GM18858 (cell line): ENCODE measurements at regions not wholly inside any gene's neighbourhood (a gene's known extent, or its start where the extent isn't known, plus 50 kb on each side); places are given as distances from the start of the nearest gene placed in this dataset.

Experiments used
- ATAC-seq: cut with Tn5 transposase; IDR thresholded peaks from one replicate; pipeline ENCODE4 v1.9.1; 2021; ENCODE audit not compliant: unreplicated experiment

DNA sequence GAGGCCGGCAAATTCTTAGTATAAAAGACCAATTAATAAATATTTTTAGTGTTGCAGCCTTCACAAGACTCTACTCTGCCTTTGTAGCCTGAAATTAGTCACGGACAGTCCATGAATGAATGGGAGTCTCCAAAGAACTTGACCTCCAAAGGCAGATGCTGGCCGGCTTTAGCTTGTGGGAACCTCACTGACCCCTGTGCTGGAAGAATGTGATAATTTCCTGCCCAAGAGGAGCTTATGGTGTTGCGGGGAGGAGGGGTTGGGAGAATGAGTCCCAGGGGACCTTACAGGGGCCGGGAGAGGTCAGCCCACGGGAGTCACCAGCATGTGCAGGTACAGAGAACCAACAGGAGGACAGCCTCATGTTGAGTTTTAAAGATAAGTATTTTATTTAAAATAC, 143.1 kb downstream of the IRX2 start:
- no peak for ATAC-seq

DNA sequence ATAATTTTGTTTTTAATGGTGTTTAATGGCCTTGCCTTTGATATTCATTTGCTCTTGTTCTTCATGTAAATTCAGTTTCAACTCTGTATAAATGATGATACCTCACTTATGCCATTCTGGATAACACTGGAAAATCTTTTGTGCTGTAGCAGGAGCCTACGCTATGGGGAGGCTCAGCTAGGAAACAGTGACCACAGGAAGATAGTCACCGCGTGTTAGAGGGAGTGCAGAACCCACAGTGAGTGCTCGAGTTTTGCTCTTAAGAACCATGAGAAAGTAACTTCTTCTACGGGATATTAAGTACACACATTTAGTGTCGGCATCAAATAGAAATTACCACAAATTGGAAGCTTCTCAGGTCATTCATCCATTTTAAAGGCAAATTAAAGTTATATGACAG, 143.9 kb downstream of the IRX2 start:
- ATAC-seq = no peak

DNA sequence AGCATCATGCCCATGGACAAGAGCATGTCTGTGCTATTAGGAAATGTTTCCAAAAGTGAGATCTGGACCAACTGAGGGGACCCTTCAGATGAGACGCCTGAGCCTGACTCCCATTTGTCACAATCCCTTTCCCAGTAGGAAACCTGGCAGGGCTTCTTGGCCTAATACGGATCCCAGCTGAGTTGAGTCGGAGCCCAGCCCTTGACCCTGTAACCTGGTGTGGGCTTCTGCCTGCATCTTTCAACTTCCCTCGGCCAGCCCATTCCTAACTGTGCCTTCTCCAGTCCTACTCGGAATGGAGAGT, 148.3 kb downstream of the IRX2 start:
- no peak for ATAC-seq

DNA sequence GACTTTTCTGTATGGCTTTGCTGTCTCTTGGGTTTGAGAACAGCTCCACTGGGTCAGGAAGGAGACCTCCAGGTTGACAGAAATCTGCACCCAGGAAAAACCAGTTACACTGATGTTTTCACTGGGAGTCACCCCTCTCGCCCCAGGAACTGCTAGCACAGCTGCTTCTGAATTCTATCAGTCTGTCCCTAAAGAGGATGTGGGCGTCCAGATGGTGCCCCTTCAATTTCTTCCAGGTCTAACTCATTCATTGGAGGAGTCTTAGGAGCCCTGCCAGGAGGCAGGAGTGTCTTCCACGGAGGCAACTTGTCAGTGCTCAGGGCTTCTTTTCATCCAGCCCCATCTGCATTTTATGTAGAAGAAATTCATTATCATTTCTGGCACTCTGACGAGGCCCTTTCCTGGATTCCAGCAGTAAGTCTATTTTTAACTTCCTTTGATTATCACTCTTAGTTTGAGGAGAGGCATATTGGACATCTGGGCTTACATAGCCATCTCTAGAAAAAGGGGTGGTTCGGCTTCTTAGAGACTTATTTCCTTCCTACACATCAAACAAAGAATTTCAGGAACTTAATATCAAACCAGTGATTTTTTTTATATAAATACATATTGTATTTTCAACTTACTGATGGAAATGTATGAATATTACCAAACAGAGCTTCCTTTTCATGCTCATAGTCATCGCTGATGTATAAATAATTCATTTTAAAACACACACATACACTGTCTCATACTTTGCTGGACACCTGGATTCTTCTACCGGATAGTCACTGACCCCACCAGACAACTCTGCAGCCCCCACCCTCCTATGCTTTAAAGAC, 148.8 kb downstream of the IRX2 start:
- no peak for ATAC-seq

DNA sequence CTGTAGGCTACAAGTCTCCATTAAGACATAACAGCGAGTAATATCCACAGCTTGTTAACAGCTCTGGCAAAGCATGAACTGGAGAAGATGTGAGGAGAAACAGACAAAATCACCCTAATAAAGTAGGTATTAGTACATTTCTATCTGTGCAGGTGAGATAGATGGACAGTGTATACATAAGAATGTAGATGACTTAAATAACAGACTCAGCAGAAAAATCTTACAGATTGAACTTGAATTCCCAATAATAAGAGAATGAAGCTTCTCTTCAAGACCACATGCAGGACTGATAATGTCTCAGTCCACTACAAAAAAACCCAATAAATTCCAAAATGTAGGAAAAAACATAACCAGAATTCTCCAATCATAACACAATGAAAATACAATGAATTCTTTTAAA, 153.0 kb downstream of the IRX2 start:
- no peak for ATAC-seq

DNA sequence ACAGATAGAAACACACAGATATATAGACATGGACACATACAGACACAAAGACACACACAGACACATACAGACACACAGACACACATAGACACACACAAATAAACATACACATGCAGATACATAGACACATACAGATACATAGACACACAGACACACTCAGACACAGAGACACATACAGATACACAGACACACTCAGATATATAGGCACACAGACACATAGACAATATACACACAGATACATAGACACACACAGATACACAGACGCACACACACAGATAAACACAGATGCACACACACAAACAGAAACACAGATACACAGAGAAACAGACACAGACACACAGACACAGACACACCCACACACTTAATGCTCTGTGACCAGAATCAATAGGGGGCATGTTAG, 156.8 kb downstream of the IRX2 start:
- ATAC-seq = no peak

DNA sequence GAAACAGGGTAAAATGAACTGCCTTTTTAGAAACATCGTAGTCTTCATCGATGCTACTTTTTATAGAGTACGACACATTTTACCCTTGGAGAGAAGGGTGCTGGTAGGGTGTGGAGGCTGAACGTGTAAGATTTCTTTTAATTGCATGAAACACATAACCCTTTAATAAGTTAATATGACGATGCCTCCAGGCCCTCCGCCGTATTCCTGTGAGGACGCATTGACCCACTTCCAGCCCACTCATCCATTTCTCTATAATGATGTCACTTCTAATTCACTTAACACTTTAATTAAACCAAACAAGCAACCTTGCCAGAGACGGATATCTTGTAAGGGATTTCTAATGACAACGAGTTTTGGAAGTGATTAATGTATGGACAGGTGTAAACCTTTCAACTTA, 158.7 kb downstream of the IRX2 start:
- ATAC-seq = no peak

DNA sequence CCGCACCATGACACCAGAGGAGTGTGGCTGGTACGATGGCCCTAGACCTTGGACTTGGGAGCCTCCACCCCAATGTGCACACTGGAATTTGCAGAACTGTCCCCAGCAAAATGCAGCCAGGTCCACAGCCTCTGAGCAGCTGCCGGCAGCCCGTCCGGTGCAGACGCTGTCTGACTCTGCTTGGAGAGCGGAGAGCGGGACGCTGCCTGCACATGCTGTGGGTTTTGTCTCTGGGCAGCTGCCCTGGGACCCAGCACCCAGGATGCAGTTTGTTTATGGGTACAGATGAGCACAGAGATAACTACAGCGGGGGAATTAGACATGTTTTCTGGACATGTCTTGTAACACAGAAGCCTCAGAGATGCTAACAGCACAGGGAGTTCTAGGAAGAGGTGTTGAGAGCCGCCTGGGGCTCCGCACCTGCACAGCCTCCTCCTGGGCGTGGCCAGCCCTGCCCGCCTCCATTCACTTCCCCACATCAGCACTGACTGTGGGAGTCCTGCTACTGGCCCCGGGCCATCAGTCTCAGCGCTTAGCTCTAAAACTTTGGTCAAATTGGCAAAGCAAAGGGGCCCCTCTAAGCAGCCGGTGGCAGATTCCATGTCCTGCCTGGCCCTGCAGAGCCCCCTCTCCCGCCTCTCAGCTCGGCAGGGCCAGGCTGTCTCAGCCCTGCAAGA, 159.6 kb downstream of the IRX2 start:
- no peak for ATAC-seq

DNA sequence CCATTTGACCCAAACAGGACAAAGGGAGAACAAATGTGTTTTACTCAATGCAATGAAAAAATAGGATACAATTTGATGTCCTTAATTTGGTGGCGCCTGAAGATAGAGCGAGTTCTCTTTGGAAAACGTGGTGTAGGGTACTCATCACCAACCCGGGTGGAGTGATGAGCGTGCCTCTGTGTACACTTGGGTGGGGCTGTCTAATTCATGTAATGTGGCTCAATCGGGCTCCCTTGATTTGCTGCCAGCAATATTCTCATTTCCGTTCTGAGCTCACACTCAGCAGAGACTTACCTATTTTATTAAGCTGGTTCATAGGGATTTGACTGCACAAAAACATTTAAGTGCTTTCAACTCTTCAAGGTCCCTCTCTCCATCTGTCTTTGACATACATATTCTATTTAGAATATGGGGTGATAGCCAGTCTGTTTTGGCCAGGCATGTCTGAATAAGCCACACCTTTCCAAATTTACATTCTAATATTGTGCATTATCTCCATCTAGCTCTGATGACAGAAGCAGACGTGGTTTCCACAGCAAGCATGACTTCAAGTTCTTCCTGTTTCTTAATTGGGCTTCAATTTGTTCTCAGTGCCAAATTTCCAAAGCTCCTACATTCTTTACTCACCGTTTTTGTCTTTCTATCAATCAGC, 162.5 kb downstream of the IRX2 start:
- no peak for ATAC-seq

DNA sequence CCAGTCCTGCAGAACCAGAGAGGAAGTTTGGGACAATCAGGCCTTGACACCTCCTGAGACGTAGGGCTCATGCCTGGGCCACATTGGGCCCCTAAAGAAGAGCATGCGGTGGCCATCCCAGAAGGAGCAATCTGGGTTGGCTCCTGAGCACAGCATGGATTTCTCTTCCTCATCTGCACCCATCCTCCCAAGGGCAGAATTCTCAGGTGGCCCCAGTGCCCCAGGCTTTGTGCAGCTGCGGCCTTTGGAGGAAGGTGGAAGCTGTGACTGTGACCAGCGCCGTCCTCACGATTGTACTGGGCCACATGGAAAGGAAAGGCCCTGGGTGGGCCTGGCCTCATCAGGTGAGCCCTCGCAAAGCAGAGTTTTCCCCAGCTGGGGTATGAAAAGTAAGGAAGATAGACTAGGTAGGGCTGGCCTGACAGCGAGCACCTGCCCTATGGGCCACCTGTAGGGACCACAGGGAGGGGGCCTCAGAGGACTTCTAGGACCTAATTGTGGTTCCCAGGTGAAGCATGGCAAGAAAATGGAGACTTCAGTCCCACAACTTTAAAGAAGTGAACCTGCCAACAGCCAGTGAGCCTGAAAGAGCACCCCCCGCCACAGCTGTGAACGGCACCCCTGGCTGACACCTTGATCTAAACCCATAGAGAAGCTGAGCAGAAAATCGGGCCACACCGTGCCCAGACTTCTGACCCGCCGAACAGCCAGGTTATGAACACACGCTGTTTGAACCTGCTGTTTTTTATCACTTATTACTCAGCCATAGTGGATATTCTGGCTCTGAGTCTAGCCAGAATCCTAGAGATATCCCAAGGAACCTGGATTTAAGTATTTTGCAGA, 164.1 kb downstream of the IRX2 start:
- ATAC-seq = no peak

DNA sequence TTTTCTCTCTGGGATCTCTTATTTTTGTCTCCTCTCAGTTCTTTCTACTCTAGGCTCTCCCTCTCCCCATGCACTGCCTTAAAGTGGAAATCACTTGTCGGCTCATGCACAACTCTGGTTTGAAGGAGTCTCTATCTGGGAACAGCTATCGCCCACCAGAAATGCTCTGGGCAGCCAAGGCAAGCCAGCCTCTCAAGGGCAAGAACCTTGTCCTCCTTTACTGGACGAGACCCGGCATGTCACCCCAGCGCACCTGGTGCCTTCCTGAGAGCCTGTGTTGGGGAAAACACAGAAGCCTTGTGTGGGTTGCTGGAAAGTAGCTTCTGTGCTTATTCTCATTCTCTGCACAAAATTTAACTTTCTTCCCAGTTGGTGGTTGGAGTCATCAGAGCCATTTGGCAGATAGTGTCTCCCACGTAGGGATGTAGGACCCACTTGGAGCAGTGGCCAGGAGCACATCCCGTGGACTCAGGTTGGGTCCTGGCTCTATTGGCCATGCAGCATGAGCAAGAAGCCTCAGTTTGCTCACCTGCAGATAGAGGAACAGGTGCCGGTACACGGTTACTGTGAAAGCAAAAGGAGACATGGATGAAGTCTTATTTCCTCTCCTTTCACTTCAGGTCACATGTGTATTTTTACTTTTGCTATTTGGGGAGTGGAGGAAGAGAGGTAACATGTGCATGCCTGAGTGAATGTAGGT, 165.3 kb downstream of the IRX2 start:
- ATAC-seq = no peak

DNA sequence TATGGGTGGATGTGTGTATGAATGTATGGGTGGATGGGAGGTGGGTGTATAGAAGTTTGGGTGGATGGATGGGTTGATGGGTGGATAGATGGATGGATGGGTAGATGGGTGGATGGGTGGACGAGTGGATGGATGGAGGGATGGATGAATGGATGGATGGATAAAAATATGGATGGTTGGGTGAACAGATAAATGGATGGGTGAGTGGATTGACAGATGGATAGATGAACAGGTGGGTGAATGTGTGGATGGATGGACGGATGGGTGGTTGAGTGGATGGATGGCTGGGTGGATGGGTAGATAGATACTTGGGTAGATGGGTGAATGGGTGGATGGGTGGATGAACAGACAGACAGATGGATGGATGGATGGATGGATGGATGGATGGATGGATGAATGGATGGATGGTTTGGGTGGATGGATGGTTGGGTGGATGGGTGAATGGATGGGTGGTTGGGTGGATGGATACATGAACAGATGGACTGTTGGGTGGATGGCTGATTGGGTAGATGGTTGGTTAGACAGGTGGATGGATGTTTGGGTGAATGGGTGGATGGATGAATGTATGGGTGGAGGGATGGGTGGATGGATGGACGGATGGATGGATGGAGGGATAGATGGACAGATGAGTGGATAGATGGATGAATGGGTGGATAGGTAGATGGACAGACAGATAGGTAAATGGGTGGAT, 166.8 kb downstream of the IRX2 start:
- no peak for ATAC-seq

DNA sequence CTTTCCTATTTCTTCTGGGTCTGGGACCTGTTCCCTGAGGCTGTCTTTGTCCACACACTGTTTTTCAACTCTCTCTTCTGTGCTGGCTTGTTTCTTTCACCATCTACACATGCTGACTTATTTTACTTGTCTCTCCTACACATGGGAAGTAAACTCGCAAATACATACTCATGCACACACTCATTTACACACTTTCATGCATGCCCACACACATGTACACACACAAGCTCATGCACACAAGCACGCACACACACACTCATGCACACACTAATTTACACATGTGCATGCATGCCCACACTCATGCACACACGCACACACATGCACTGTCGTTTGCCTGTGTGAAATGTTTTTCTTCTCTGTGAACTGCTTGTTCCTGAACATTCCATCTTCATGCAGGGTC, 169.0 kb downstream of the IRX2 start:
- ATAC-seq = no peak

DNA sequence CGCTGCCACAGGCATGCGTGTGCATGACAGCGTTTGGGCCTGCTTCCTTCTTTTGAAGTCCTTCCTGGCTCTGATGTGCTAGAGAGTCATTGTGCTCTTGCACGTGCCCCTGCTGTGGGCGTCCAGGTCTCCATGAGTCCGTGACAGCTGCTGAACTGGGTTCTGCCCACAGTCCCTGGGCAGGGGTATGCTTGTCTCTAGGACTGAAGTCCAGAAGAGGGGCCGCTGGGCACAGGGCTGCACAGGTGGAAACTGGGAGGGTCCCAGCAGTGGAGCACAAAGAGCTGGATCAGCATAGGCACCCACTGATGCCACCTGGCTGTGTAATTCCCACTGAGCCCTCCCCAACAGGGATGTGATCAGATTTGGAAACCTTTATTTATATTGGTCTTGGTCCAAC, 169.4 kb downstream of the IRX2 start:
- no peak for ATAC-seq

DNA sequence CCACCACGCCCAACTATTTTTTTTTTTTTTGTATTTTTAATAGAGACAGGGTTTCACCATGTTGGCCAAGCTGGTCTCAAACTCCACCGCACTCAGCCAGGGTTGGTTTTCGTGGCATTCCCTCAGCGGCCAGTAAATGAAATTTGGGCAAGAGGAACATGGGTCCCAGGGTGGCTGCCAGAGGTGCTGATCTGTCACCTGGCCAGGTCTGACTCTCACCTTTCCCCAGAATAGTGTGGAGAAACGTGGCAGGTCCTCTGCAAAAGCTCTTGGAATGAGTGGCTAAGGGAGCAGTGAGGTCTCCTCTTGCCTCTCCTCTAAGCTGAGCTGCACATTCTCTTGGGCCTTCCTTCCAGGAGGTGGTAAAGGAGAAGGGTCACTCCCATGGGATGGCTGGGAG, 170.1 kb downstream of the IRX2 start:
- ATAC-seq = no peak

DNA sequence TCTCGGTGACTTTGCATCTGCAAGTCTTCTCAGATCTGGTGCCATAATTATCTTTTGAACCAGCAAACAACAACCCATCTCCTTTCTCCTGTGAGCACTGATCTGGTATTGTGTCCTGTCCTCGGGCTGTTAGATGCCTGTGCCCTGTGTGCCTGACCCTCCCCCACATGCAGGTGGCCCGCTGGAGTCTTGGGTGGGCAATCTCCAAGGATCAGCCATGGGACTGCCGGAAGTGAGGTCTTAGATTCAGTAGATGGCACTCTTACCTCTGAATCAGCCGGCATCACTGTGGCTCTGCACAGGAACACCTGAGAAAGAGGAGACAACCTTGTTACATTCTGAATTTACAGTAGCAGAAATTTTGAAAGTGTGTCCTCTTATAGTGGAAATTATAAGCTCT, 172.4 kb downstream of the IRX2 start:
- ATAC-seq = no peak

DNA sequence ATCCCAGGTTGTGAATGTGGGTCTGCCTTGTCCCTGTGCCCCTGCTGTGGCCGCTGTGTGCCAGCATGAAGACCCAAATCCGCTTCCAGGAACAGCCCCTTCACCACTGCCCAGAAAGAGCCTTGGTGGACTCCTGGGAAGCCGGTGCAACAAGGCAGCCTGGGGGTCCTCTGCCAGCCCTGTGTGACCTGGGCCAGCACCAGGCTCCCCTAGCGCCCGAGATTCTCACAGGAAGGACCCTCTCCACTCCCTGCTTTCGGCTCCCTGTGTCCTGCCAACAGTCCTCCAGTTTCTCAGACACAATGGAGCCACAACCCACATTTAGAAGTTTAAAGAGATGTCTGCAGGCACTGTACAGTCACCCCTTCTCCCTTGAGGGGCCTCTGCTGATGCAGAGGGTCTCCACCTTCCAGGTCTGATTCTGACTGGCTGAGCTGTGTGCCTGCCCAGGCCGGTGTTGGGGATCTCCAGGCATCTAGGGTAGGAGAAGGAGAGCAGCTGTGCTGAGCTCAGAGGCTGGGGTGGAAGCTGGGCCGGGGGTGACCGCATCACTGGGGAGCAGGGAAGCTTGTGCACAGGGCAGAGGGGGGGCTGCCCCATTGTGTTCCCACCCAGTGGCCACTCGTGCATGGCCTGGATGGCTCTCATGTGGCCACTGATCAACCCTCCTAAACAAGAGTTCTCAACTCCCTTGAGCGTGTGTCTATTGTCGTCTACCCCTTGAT, 174.0 kb downstream of the IRX2 start:
- no peak for ATAC-seq

DNA sequence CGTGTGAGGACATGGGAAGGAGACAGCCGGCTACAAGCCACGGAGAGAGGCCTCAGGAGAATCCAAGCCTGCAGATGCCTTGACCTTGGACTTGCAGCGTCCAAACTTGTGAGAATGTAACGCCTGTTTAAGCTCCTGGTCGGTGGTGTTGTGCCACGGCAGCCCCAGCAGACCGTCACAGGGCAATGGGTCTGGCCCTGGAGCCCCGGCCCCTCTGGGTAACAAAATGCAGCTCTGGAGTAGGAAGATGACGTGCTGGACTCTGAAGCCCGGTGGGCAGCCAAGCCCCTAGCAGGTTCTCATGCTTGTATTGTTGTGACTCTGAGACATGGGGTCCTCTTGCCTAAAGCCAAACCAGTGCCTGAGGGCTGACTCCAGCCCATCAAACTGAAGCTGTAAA, 174.7 kb downstream of the IRX2 start:
- no peak for ATAC-seq

DNA sequence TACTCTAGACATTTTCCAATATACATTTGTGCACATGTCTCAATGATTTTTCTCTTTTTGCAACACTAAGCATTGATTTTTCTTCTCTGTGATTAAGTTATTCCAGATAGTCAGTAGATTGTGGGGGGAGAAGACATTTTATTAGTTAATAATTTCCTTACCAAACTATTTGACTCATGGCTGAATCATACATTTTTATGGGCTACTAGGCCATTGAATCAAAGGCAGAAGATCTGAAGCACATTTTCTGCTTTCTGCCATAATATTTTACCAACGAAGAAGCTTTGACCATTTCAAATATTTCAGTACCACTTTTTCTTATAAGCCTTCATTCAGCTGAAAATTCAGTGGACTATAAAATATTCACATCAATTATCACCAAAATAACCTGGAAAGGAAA, 175.6 kb downstream of the IRX2 start:
- ATAC-seq = no peak

DNA sequence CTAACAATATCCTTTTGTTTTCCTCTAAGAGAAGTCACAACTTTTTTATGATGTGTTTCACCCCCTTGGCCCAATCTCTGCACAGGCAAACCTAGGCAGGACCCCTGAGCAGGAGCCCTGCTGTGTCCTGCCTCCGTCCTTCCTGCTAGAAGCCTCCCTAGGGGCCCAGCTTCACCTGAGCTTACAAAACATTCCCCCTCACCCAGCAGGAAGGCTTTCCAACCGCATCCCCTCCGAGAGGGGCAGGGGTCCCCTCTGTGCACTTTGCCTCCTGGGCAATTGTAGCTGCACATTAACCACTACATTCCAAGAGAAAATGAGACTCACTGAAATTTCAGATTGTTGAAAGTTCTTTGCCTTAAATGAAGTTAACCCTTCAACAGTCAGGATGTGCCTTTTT, 176.2 kb downstream of the IRX2 start:
- ATAC-seq = no peak
